Thyroid gland (tissue), 4 donors: ENCODE measurements at regions not wholly inside any gene's neighbourhood (a gene's known extent, or its start where the extent isn't known, plus 50 kb on each side); places are given as distances from the start of the nearest gene placed in this dataset.

Experiments used
- POLR2A ChIP-seq, 2 donors: fragments of 450-650 bp; IDR thresholded peaks; one replicate each; pipeline ENCODE4 v1.6.1; 2017; ENCODE audit warnings: antibody characterized with exemption in 2 of 2, mild to moderate bottlenecking in 2 of 2, moderate library complexity in 1 of 2
- TF ChIP-seq, protein P1 (sequence below), 6 experiments: fragments of 200-600 bp in 3 of 6; fragments of 450-650 bp in 3 of 6; sonication (generic) in 3 of 6; IDR thresholded peaks; one replicate each; pipeline ENCODE4 v1.5.1; 2016 to 2019; ENCODE audit warnings: antibody characterized with exemption in 6 of 6, mild to moderate bottlenecking in 2 of 6, inconsistent platforms in 1 of 6, moderate library complexity in 1 of 6

DNA sequence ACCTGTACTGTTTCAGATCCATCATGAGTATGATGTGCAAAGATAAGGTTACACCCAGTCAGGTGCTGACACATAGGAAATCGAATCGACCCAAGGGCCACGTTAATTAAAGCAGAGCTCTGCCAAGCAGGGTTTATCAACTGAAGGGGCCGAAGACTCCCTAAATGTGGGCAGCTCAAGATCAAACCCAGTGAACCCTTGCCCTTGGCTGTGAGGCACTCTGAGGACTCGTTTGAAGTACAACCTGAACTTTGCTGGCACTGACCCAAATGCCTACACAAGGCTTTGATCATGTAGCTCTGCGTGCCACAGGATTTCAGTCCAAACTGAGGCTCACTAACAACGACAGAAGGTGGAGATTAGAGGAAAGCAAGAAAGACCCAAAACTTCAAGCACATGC, 352.1 kb downstream of the MTX2 start:
- TF ChIP-seq, protein P1, sequence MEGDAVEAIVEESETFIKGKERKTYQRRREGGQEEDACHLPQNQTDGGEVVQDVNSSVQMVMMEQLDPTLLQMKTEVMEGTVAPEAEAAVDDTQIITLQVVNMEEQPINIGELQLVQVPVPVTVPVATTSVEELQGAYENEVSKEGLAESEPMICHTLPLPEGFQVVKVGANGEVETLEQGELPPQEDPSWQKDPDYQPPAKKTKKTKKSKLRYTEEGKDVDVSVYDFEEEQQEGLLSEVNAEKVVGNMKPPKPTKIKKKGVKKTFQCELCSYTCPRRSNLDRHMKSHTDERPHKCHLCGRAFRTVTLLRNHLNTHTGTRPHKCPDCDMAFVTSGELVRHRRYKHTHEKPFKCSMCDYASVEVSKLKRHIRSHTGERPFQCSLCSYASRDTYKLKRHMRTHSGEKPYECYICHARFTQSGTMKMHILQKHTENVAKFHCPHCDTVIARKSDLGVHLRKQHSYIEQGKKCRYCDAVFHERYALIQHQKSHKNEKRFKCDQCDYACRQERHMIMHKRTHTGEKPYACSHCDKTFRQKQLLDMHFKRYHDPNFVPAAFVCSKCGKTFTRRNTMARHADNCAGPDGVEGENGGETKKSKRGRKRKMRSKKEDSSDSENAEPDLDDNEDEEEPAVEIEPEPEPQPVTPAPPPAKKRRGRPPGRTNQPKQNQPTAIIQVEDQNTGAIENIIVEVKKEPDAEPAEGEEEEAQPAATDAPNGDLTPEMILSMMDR (IDR thresholded peaks at IDR 0.05): no peak
- TF ChIP-seq POLR2A (IDR thresholded peaks at IDR 0.05): no peak
